Dedifferentiated amniotic fluid mesenchymal stem cell (primary cell): ENCODE measurements at regions not wholly inside any gene's neighbourhood (a gene's known extent, or its start where the extent isn't known, plus 50 kb on each side); places are given as distances from the start of the nearest gene placed in this dataset.

Experiments
- DNase-seq: peaks from one replicate; pipeline ENCODE4 v3.0.0-alpha.2; 2016; ENCODE audit errors: extremely low spot score

GRCh38 chr1:60448850-60449249 lies 375.3 kb upstream of the C1orf87 start:
- no peak for DNase-seq

GRCh38 chr1:60444680-60445079 lies 371.1 kb upstream of the C1orf87 start:
- DNase-seq = no peak

- no peak for DNase-seq
Measured at GRCh38 chr1:60436186-60436585, 362.6 kb upstream of the C1orf87 start.

GRCh38 chr1:60431593-60431992 lies 358.0 kb upstream of the C1orf87 start:
- DNase-seq = no peak

GRCh38 chr1:60430375-60430774 lies 356.8 kb upstream of the C1orf87 start:
- no peak for DNase-seq

GRCh38 chr1:60428127-60428526 lies 354.6 kb upstream of the C1orf87 start:
- no peak for DNase-seq

- DNase-seq = no peak
Measured at GRCh38 chr1:60427701-60428100, 354.1 kb upstream of the C1orf87 start.

- no peak for DNase-seq
Measured at GRCh38 chr1:60427194-60427593, 353.6 kb upstream of the C1orf87 start.

GRCh38 chr1:60425528-60425927 lies 352.0 kb upstream of the C1orf87 start:
- DNase-seq = no peak

- no peak for DNase-seq
Measured at GRCh38 chr1:60423146-60423780, 349.7 kb upstream of the C1orf87 start.

GRCh38 chr1:60421965-60422364 lies 348.4 kb upstream of the C1orf87 start:
- no peak for DNase-seq

GRCh38 chr1:60419023-60419422 lies 345.5 kb upstream of the C1orf87 start:
- no peak for DNase-seq

GRCh38 chr1:60415696-60416095 lies 342.1 kb upstream of the C1orf87 start:
- DNase-seq = no peak

- DNase-seq = no peak
Measured at GRCh38 chr1:60413091-60413490, 339.5 kb upstream of the C1orf87 start.

- no peak for DNase-seq
Measured at GRCh38 chr1:60411591-60411990, 338.0 kb upstream of the C1orf87 start.

- no peak for DNase-seq
Measured at GRCh38 chr1:60402816-60403215, 329.2 kb upstream of the C1orf87 start.

GRCh38 chr1:60402216-60402615 lies 328.6 kb upstream of the C1orf87 start:
- DNase-seq = no peak

GRCh38 chr1:60394436-60394835 lies 320.9 kb upstream of the C1orf87 start:
- no peak for DNase-seq

- DNase-seq = no peak
Measured at GRCh38 chr1:60390593-60391282, 317.2 kb upstream of the C1orf87 start.

GRCh38 chr1:60388092-60388987 lies 314.8 kb upstream of the C1orf87 start:
- no peak for DNase-seq

GRCh38 chr1:60387175-60387574 lies 313.6 kb upstream of the C1orf87 start:
- DNase-seq = no peak

- peak; percentile 38 for DNase-seq
Measured at GRCh38 chr1:60386249-60386648, 312.7 kb upstream of the C1orf87 start.

GRCh38 chr1:60376196-60376595 lies 302.6 kb upstream of the C1orf87 start:
- no peak for DNase-seq
